Fibroblast of skin of right biceps (primary cell): ENCODE measurements at regions not wholly inside any gene's neighbourhood (a gene's known extent, or its start where the extent isn't known, plus 50 kb on each side); places are given as distances from the start of the nearest gene placed in this dataset.
"Not testable (repeated sequence)": the region's sequence is repeated elsewhere in the genome, so short reads cannot be mapped to it uniquely, and the experiment has no call there.

Experiments used
- DNase-seq: peaks from one replicate; pipeline ENCODE4 v3.0.0-alpha.2; 2013

DNA sequence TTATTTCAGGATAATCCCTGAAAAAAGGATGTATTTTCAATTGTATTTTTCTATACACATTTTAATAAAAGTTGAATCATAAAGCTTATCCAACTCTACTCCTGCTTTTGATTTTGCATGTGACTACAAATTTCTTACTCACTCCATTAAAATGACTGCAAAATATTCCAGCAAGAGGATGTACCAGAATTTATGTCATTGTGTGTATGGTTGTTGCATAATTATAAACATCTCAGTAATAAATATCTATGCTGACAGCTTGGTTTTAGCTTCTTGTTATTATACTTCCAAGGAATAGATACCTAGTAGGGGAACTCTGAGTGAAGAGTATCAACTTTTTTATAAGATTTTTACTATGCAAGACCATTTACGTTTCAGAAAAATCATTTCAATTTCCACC, 463.2 kb upstream of the RUNX1 start:
- peak; percentile 76 for DNase-seq

DNA sequence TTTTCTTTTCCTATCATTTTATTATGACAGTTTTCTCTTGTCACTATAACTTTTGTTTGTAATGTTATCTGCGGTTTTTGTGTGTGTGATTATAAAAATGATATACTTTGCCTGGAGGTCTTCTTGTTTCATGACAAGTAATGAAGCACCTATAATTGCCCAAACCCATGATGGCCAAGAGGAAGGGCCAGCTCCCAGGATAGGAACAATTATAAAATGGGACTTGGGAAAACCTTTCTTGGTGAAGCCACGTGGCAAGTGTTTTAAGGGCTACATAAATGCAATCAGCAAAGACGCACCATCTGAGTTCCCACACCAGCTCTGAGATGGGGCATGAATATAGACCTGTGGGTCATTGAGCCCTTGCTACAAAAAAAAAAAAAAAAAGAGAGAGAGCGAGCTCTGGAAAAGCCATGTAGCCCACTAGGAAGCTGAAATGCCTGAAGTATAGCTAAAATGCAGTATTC, 462.6 kb upstream of the RUNX1 start:
- DNase-seq: peak; percentile 64

- DNase-seq: peak; percentile 53
These were observed 462.0 kb upstream of the RUNX1 start for GRCh38 chr21:35510957-35511695.

DNA sequence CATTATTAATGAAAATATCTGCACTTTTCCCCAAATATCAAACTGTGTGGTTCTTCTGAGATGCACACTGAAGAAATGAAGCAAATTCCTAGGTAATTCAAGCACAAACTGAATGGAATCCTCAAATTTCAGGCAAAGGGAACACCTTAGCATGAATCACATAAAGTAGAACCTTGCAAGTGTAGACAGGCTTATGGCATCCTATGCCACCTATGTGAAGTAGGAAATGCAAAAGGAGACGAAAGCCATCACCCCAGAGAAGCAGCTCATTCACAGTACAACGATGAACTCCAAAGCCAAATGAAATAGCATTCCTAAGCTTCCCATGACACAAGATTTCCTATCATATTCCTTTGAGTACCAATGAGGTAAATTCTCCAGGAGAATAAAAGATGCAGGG, 461.2 kb upstream of the RUNX1 start:
- no peak for DNase-seq

GRCh38 chr21:35509001-35509704, 460.1 kb upstream of the RUNX1 start:
- no peak for DNase-seq

GRCh38 chr21:35508139-35508888, 459.2 kb upstream of the RUNX1 start:
- DNase-seq: peak; percentile 52

DNA sequence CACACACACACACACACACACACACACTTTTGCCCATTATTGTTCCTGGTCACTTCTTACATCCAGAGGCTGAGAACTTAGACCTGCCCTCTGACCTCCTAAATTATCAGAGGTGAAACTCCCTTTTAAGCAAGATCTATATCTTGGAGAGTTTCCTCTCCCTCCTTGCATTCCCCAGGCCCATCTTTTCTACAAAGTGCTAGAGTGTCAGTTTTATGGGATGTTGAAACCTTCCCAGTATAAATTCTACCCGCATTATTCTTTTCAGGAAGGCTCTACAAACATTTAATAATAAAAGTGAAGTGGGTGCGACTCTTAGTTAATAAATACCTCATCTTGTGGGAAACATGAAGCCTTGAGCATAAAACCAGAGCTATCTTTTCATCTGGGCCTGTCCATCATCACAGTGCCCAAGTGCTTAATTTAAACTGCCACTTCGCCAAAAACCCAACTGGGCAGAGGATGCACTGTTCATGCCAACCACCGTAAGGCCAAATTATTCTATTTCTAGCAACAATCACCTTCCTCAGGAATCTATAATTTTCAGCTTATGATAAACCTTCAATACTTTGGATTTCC, 458.2 kb upstream of the RUNX1 start:
- DNase-seq: no peak

DNA sequence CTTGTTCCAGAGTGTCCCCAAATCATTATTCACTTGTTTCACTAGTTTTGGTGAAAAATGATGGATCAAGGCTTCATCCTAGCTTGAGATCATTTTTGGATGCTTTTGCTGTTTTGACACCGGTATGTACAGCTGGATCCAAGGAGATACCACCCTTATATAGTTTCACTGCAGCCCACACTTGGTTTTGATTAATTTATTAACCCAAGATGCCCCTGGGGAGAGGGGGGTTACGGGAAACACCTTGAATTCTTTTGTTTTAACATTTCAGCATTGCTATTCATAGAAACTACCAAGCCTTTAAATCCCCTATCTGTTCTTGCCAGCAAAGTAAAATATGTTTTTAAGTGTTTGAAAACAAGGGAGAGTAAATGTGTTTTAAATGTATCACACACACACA, 457.7 kb upstream of the RUNX1 start:
- DNase-seq: peak; percentile 24

DNA sequence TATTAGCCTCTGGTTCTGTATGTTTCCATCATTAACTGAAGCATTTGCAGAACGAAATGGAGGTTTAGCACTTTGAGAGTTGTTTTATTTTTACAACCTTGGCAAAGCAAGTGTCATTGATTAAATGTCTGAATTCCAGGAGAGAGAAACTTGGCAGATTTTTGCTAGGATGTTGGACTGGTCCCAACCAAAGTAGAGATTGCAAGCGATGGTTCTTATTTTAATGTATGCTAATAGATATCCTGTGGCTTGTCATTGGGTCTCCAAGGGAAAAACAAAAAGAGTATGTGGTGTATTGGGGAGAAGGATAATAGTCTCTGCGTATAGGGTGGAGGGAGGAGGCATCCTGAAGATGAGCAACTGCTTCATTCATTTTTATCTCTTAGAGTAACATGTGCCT, 457.2 kb upstream of the RUNX1 start:
- DNase-seq: peak; percentile 84

- DNase-seq: no peak
These were observed 455.9 kb upstream of the RUNX1 start for GRCh38 chr21:35504951-35505466.

- DNase-seq: no peak
These were observed 455.2 kb upstream of the RUNX1 start for GRCh38 chr21:35504277-35504676.

DNA sequence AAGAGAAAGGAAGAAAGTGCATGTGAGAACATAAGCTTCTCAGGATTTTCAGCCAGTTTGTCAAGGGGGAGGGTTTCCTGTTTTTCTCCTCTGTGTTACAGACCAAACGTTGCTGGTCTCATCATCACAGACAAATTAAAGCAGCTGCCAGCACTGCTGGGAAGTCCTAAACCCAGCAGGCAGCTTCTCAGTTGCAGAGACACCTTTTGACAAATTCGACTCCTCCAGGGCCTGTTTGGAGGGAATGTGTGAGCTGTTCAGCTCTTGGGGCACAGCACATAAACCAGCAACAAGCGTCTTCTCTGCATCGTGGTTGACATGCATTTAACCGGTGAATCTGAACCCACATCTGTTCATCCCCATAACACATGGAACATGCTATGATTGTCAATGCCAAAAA, 454.6 kb upstream of the RUNX1 start:
- DNase-seq: peak; percentile 55

GRCh38 chr21:35502821-35503220, 453.7 kb upstream of the RUNX1 start:
- no peak for DNase-seq

DNA sequence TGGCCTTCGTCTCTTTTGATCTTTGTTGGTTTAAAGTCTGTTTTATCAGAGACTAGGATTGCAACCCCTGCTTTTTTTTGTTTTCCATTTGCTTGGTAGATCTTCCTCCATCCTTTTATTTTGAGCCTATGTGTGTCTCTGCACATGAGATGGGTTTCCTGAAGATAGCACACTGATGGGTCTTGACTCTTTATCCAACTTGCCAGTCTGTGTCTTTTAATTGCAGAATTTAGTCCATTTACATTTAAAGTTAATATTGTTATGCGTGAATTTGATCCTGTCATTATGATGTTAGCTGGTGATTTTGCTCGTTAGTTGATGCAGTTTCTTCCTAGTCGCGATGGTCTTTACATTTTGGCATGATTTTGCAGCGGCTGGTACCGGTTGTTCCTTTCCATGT, 448.4 kb upstream of the RUNX1 start:
- not testable (repeated sequence) for DNase-seq

GRCh38 chr21:35491920-35492678, 443.0 kb upstream of the RUNX1 start:
- DNase-seq: no peak

GRCh38 chr21:35491114-35491513, 442.0 kb upstream of the RUNX1 start:
- DNase-seq: no peak

- no peak for DNase-seq
These were observed 440.4 kb upstream of the RUNX1 start for GRCh38 chr21:35489389-35489980.

DNA sequence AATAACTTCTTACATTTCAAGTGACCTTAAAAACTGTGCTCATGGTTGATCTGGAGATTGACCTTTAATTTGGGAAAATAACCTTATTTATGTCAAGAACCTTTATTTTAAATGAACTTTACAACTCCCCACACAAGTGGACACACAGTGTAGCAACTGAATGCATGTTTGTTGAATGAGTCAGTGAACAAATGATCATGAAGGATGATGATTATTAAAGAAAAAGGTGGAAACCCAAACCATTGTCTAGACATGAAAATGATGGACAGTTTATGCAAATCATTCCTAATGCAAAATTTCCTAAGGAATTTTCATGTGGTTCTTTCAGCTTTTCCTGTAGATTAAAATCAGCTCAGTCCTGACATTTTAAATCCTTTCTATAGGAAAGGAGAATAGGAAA, 439.8 kb upstream of the RUNX1 start:
- DNase-seq: peak; percentile 63

DNA sequence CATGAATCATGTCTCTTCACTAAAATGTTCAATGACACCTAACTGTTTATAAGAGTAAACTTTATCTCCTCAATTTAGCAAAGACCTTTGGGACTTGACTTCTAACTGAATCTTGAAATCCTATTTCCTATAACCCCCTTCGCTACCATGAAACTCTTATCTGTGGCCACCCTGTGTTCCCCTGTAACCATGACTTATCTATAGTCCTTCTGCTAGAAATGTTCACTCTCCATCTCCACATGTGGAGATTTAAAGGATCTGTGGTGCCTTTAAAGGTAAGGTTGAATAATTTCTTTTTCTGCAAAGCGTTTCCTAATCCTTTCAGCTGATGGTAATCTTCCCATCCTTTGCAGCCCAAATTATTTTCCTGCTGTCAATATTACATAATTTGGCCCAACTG, 436.3 kb upstream of the RUNX1 start:
- no peak for DNase-seq

- no peak for DNase-seq
These were observed 435.7 kb upstream of the RUNX1 start for GRCh38 chr21:35484851-35485250.

GRCh38 chr21:35484032-35484431, 434.9 kb upstream of the RUNX1 start:
- no peak for DNase-seq
